HepG2 (cell line): ENCODE measurements at regions not wholly inside any gene's neighbourhood (a gene's known extent, or its start where the extent isn't known, plus 50 kb on each side); places are given as distances from the start of the nearest gene placed in this dataset.

Source experiments
- ATAC-seq: fragments of 200-7000 bp; cut with Tn5 transposase; 3 replicates; pipeline ENCODE4 v1.9.1; 2020; ENCODE audit warnings: mild to moderate bottlenecking, moderate library complexity
- BruUV-seq: library from RNA; stranded (reverse); fragments of 400-500 nt; replicated peaks from 2 replicates; lab custom pipeline; 2021; lab: Mats Ljungman, UMichigan
- CTCF ChIA-PET: fragments of 300-600 bp; formaldehyde crosslinking; extraction: SDS; loops from one replicate; lab custom pipeline; 2021; ENCODE audit warnings: low total read pairs, inconsistent platforms, low intra/inter-chr PET ratio; lab: Yijun Ruan, JAX
- POLR2A ChIA-PET: fragments of 350-600 bp; sonication (Branson Sonifier 250); formaldehyde crosslinking; loops from one replicate; lab custom pipeline; 2020; ENCODE audit warnings: antibody characterized with exemption, inconsistent platforms; lab: Yijun Ruan, JAX
- DNase-seq: peaks from one replicate; pipeline ENCODE4 v3.0.0-alpha.2; 2015; ENCODE audit warnings: low spot score
- FAIRE-seq: peaks from 3 replicates; lab custom pipeline; 2011; peaks lifted over from hg19 to GRCh38; lab: Jason Lieb, UNC
- H2AFZ ChIP-seq: one replicate; pipeline ENCODE4 v1.6.1; 2011; ENCODE audit warnings: low read length, inconsistent platforms
- H3K27ac ChIP-seq: fragments of 300-600 bp; 3 replicates; pipeline ENCODE4 v1.8.0; 2011; ENCODE audit warnings: mixed run types, mild to moderate bottlenecking, mixed read lengths, low read length, inconsistent platforms; ENCODE audit not compliant: insufficient read depth; ENCODE audit errors: extremely low read length
- H3K27me3 ChIP-seq, 2 experiments: fragments of 200-600 bp in 1 of 2; 2 replicates in 1 of 2; 3 replicates in 1 of 2; pipeline versions ENCODE4 v1.6.0 to v1.8.0; 2011; ENCODE audit warnings: low read length in 2 of 2, mild to moderate bottlenecking in 2 of 2, moderate library complexity in 2 of 2, inconsistent platforms in 1 of 2; ENCODE audit not compliant: insufficient read depth in 2 of 2, control insufficient read depth in 1 of 2
- H3K36me3 ChIP-seq, 2 experiments: fragments of 200-600 bp in 1 of 2; replicated peaks in 1 of 2; 2 replicates in 1 of 2; 3 replicates in 1 of 2; pipeline versions ENCODE4 v1.5.1 to v1.8.0; 2011; ENCODE audit warnings: low read length in 2 of 2, inconsistent platforms in 1 of 2; ENCODE audit not compliant: insufficient read depth in 2 of 2, control insufficient read depth in 1 of 2
- H3K4me1 ChIP-seq: 2 replicates; pipeline ENCODE4 v1.5.1; 2012; ENCODE audit warnings: low read length, inconsistent platforms; ENCODE audit not compliant: insufficient read depth
- H3K4me2 ChIP-seq: 2 replicates; pipeline ENCODE4 v1.6.0; 2011; ENCODE audit warnings: low read depth, low read length, inconsistent platforms
- H3K4me3 ChIP-seq, 3 experiments: fragments of 200-600 bp in 1 of 3; sonication (generic), shearing (Covaris generic) in 1 of 3; replicated peaks in 1 of 3; 2 replicates each; pipeline ENCODE4 v1.5.1; 2011 to 2016; ENCODE audit warnings: low read length in 3 of 3, inconsistent platforms in 2 of 3, low read depth in 2 of 3, mild to moderate bottlenecking in 2 of 3, control low read depth in 1 of 3, mixed read lengths in 1 of 3; ENCODE audit not compliant: insufficient read depth in 1 of 3
- H3K79me2 ChIP-seq: one replicate; pipeline ENCODE4 v1.6.1; 2011; ENCODE audit warnings: low read length, inconsistent platforms; ENCODE audit not compliant: insufficient read depth
- H3K9ac ChIP-seq: 2 replicates; pipeline ENCODE4 v1.6.0; 2011; ENCODE audit warnings: mild to moderate bottlenecking, low read depth, low read length, inconsistent platforms; ENCODE audit not compliant: insufficient read depth
- H3K9me3 ChIP-seq: 2 replicates; pipeline ENCODE4 v1.5.1; 2012; ENCODE audit warnings: mild to moderate bottlenecking, low read length
- H4K20me1 ChIP-seq: 2 replicates; pipeline ENCODE4 v1.6.0; 2011; ENCODE audit warnings: inconsistent platforms, mild to moderate bottlenecking, low read length, moderate library complexity; ENCODE audit not compliant: insufficient read depth
- DPF2 ChIP-seq: sonication (generic); formaldehyde crosslinking; IDR thresholded peaks from 2 replicates; pipeline ENCODE4 v1.4.0; 2020; ENCODE audit warnings: mild to moderate bottlenecking, low read depth, missing genetic modification reagents, borderline replicate concordance
- FLYWCH1 ChIP-seq: sonication (generic); formaldehyde crosslinking; IDR thresholded peaks from 2 replicates; pipeline ENCODE4 v1.8.1; 2023; ENCODE audit warnings: mild to moderate bottlenecking, missing genetic modification reagents
- MTF1 ChIP-seq: sonication (generic); formaldehyde crosslinking; IDR thresholded peaks from 2 replicates; pipeline ENCODE4 v1.5.0; 2020; ENCODE audit warnings: missing genetic modification reagents
- ZNF572 ChIP-seq: sonication (generic); formaldehyde crosslinking; IDR thresholded peaks from 2 replicates; pipeline ENCODE4 v1.5.1; 2020; ENCODE audit warnings: mild to moderate bottlenecking, missing genetic modification reagents
- ZNF577 ChIP-seq: sonication (generic); formaldehyde crosslinking; IDR thresholded peaks from 2 replicates; pipeline ENCODE4 v1.4.0; 2020; ENCODE audit warnings: mild to moderate bottlenecking, low read depth, missing genetic modification reagents, borderline replicate concordance
- ZNF646 ChIP-seq: sonication (generic); formaldehyde crosslinking; IDR thresholded peaks from 2 replicates; pipeline ENCODE4 v1.9.0; 2021; ENCODE audit warnings: mild to moderate bottlenecking, missing genetic modification reagents
- WGBS: methylation state at CpG from one replicate; pipeline ENCODE4 v1.1.6; 2017; ENCODE audit warnings: low lambda C conversion rate; 5-methylcytosine and 5-hydroxymethylcytosine counted together
- in situ Hi-C: cut with HindIII; loops from 2 replicates; pipeline ENCODE4 v1.10.0; 2017; ENCODE audit warnings: low pct_unique_long_range_greater_than_20kb; ENCODE audit not compliant: extremely low pct_ligation_motif_present
- intact Hi-C: fragments of 100-400 bp; cut with micrococcal nuclease; formaldehyde crosslinking; loops from one replicate; pipeline ENCODE4 v1.10.0; 2022; ENCODE audit not compliant: unreplicated experiment

GRCh38 chr13:51026016-51026415 is 85.1 kb downstream of the C13orf42 start:
- BruUV-seq: no TSS peak
- DNase-seq (no peak), FAIRE-seq (no peak), ATAC-seq (no peak)
- Histone ChIP-seq H3K9ac (no peak overlapping the region), H3K27ac (no peak overlapping the region), H3K9me3 (no peaks in the 10 kb centered on the region), H2AFZ (no peak overlapping the region), H3K4me1 (no peaks in the 10 kb centered on the region), H3K4me3 (no peak overlapping the region), H3K27me3 (peaks cover 0 to 15% of the 10 kb centered on the region in 2 experiments; a peak in 3 of 5 replicates), H4K20me1 (no peaks in the 10 kb centered on the region), H3K4me2 (no peak overlapping the region)
- intact Hi-C loops (no loop called here), in situ Hi-C loops (no loop called here)
- POLR2A ChIA-PET: no interaction called here
- CTCF ChIA-PET: no interaction called here
- WGBS: 54% methylated on average over 8 of the region's 8 CpGs
- TF ChIP-seq ZNF646 (CRISPR knock-in tag) (no peak), DPF2 (CRISPR knock-in tag) (no peak), ZNF577 (no peak), MTF1 (CRISPR knock-in tag) (no peak), ZNF572 (no peak), FLYWCH1 (no peak)
- TF ChIP-seq, all 625 proteins: peak for 0
- no peaks in the 10 kb centered on the region for H3K36me3 ChIP-seq
- no peaks in the 10 kb centered on the region for H3K79me2 ChIP-seq
